Body of pancreas (tissue), 4 donors: ENCODE measurements at regions not wholly inside any gene's neighbourhood (a gene's known extent, or its start where the extent isn't known, plus 50 kb on each side); places are given as distances from the start of the nearest gene placed in this dataset. TPM values are rescaled to one million over a fixed set of nuclear protein-coding genes. Genes with fewer than 3 reads are reported as not detected.

ENCODE experiments used
- ATAC-seq: fragments of 150-250 bp; one replicate; pipeline ENCODE4 v1.9.1; 2016
- DNase-seq, 4 donors: peaks; one replicate each; pipeline ENCODE4 v3.0.0-alpha.2; 2019
- H3K27ac ChIP-seq, 4 donors: fragments of 200-600 bp; sonication (generic); 1 replicate in 3 of 4; 2 replicates in 1 of 4; pipeline versions ENCODE4 v1.5.1 to v1.6.1; 2016 to 2019; ENCODE audit warnings: mild to moderate bottlenecking in 1 of 4, mixed read lengths in 1 of 4, moderate library complexity in 1 of 4
- H3K27me3 ChIP-seq, 2 donors: fragments of 200-600 bp; sonication (generic); one replicate each; pipeline ENCODE4 v1.6.0; 2016; ENCODE audit warnings: mild to moderate bottlenecking in 1 of 2
- H3K36me3 ChIP-seq, 2 donors: fragments of 200-600 bp; sonication (generic); replicated peaks in 1 of 2; 2 replicates each; pipeline ENCODE4 v1.5.1; 2016; ENCODE audit warnings: low read depth in 2 of 2; ENCODE audit not compliant: insufficient read depth in 1 of 2
- H3K4me1 ChIP-seq: fragments of 200-600 bp; sonication (generic); one replicate; pipeline ENCODE4 v1.6.0; 2016
- H3K4me3 ChIP-seq, 2 donors: fragments of 200-600 bp; sonication (generic); 1 replicate in 1 of 2; 2 replicates in 1 of 2; pipeline ENCODE4 v1.5.1; 2016 to 2019
- H3K9me3 ChIP-seq, 3 donors: fragments of 200-600 bp; sonication (generic); 1 replicate in 2 of 3; 2 replicates in 1 of 3; pipeline ENCODE4 v1.5.1; 2016
- CTCF ChIP-seq, 7 experiments: fragments of 450-650 bp in 4 of 7; fragments of 200-600 bp in 3 of 7; sonication (generic) in 3 of 7; IDR thresholded peaks; one replicate each; pipeline ENCODE4 v1.5.1; 2016 to 2019; ENCODE audit warnings: antibody characterized with exemption in 7 of 7
- POLR2A ChIP-seq, 3 donors: fragments of 450-650 bp; IDR thresholded peaks; one replicate each; pipeline ENCODE4 v1.6.1; 2016; ENCODE audit warnings: antibody characterized with exemption in 3 of 3, mild to moderate bottlenecking in 2 of 3
- WGBS, 2 donors: methylation state at CpG; one replicate each; pipeline ENCODE4 v1.1.5; 2017; 5-methylcytosine and 5-hydroxymethylcytosine counted together
- intact Hi-C: fragments of 100-400 bp; cut with DNase I; formaldehyde crosslinking; loops from one replicate; pipeline ENCODE4 v1.15.1; 2023
- small RNA-seq: library from RNA; depleted of rRNA; stranded (forward); fragments of <200 nt; gene quantifications from one replicate; pipeline ENCODE3, GENCODE V24; 2016

GRCh38 chr6:130771741-130772140, 55.5 kb upstream of the SMLR1 start:
- no peaks in the 10 kb centered on the region for H3K36me3 ChIP-seq
- no peaks in the 10 kb centered on the region for H3K4me1 ChIP-seq
- no peak for ATAC-seq
- WGBS, 2 donors, result 64 to 68% methylated on average over 3 of the region's 3 CpGs
- no peak for TF ChIP-seq POLR2A (IDR thresholded peaks at IDR 0.05)
- no peak for TF ChIP-seq CTCF (IDR thresholded peaks at IDR 0.05)
- no peaks in the 10 kb centered on the region for H3K9me3 ChIP-seq
- no peak overlapping the region for H3K4me3 ChIP-seq
- DNase-seq, result no peak
- no peak overlapping the region for H3K27ac ChIP-seq
- no peaks in the 10 kb centered on the region for H3K27me3 ChIP-seq
- intact Hi-C loops, result no loop called here

- intact Hi-C loops, result no loop called here
Observed at GRCh38 chr6:130773860-130774259, 53.3 kb upstream of the SMLR1 start.

GRCh38 chr6:130775411-130776012, 51.7 kb upstream of the SMLR1 start:
- Histone ChIP-seq H3K36me3 (no peaks in the 10 kb centered on the region), H3K27ac (no peak overlapping the region), H3K4me1 (no peaks in the 10 kb centered on the region), H3K9me3 (peaks cover 0 to 3% (median 0%) of the 10 kb centered on the region in 3 donors), H3K27me3 (no peaks in the 10 kb centered on the region), H3K4me3 (no peak overlapping the region)
- 38 to 62% methylated on average over 3 of the region's 3 CpGs for whole genome bisulfite sequencing, 2 donors
- intact Hi-C loops, result no loop called here
- no peak for ATAC-seq
- TF ChIP-seq CTCF (IDR thresholded peaks at IDR 0.05) (no peak), POLR2A (IDR thresholded peaks at IDR 0.05) (no peak)
- DNase-seq, result no peak

More at GRCh38 chr6:130773860-130774259, 53.3 kb upstream of the SMLR1 start:
- no peaks in the 10 kb centered on the region for H3K27me3 ChIP-seq
- WGBS, 2 donors, result 59 to 64% methylated on average over 3 of the region's 3 CpGs
- ATAC-seq, result no peak
- H3K4me1 ChIP-seq, result no peaks in the 10 kb centered on the region
- DNase-seq, result no peak
- no peaks in the 10 kb centered on the region for H3K36me3 ChIP-seq
- TF ChIP-seq CTCF (IDR thresholded peaks at IDR 0.05), result no peak
- no peak for TF ChIP-seq POLR2A (IDR thresholded peaks at IDR 0.05)
- H3K9me3 ChIP-seq, result no peaks in the 10 kb centered on the region
- no peak overlapping the region for H3K4me3 ChIP-seq
- no peak overlapping the region for H3K27ac ChIP-seq

GRCh38 chr6:130776287-130776925, 50.8 kb upstream of the SMLR1 start:
- Histone ChIP-seq H3K4me1 (no peaks in the 10 kb centered on the region), H3K27me3 (no peaks in the 10 kb centered on the region), H3K36me3 (no peaks in the 10 kb centered on the region), H3K4me3 (no peak overlapping the region), H3K27ac (no peak overlapping the region), H3K9me3 (peaks cover 0 to 3% (median 0%) of the 10 kb centered on the region in 3 donors)
- TF ChIP-seq CTCF (IDR thresholded peaks at IDR 0.05) (no peak), POLR2A (IDR thresholded peaks at IDR 0.05) (no peak)
- ATAC-seq (no peak), DNase-seq (no peak)
- 32 to 48% methylated on average over 3 of the region's 3 CpGs for WGBS, 2 donors
- intact Hi-C loops, result no loop called here

Small RNA genes lying in the stretch of these regions (small RNA-seq; reads per million reads assigned to genes)
- gene RF00019, result not detected
